CMK (cell line): ENCODE measurements at regions not wholly inside any gene's neighbourhood (a gene's known extent, or its start where the extent isn't known, plus 50 kb on each side); places are given as distances from the start of the nearest gene placed in this dataset.
"Not testable (repeated sequence)": the region's sequence is repeated elsewhere in the genome, so short reads cannot be mapped to it uniquely, and the experiment has no call there.

ENCODE experiments used
- DNase-seq: peaks from one replicate; pipeline ENCODE4 v3.0.0-alpha.2; 2010; ENCODE audit warnings: low read depth

DNA sequence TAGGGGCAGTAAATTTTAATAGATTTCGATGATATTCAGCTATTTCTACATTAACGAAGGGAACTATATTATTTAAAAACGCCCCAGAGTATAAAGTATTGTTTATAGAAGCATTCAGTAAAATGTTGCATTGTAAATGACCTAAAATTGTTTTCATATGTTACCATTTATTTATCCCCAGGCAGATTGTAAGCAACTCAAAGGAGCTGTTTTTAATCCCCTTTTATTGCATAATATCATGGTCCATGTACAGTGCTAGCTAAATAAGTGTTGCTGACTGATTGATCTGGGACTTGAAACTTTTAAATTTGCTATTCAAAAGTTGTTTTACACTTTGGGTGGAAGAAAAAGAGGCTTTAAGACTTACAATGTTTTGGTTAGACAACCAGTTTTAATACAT, 199.0 kb upstream of the SLC38A2 start:
- DNase-seq: no peak

DNA sequence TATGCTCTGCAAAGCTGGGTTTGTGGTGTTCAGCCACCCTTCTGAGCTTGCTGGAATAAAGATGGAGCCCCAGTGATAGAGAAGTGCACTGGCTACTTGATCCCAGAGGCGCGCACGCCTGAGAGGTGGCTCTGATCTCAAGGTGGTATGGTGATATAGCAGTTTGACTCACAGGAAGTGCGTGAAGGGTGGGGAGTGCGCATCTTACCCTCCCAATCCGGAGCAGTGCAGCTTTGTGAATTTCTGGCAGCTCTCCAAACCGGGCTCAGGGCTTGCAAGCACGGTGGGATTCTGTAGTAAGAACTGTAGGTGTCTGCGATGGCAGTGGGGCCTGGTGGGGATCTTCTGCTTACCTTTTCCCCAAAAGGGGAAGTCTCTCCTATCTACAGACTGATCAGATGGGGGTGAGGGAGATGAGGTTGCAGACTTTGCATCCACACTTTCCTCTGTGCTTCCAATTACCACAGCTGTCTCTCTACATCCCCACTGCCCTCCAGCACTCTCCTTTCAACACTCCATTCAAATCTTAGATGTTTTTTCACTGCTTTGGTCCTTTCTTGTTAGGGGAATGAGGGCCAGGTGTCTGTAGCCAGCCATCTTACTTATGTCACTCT, 197.4 kb upstream of the SLC38A2 start:
- no peak for DNase-seq

- DNase-seq: no peak
Observed at GRCh38 chr12:46567667-46568066, 195.1 kb upstream of the SLC38A2 start.

DNA sequence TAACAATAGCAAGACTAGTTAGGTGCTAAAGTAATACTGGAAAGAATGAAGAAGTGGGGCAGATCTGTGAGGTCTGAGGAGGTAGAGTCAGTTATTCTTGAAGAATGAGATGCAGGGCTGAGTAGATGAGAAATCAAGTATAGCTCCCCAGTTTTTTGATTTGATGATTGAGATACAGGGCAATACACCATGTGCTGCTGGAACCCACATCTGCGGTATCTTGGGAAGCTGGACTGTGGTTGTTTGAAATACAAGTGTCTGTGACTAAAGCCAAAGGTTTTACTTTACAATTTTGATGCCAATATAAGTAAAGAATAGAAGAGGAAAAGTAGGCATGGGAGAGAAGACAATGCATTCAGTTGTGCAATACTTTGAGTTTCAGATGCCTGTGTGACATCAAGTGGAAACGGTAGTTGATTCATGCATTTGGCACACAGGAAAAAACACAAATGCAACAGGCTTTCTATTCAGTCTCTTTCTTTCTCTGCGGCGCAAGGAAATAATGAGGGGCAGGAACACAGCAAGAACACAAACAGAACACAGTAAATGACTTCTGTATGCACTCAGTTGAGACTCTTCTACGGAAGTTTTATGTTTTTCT, 190.2 kb upstream of the SLC38A2 start:
- DNase-seq: no peak

DNA sequence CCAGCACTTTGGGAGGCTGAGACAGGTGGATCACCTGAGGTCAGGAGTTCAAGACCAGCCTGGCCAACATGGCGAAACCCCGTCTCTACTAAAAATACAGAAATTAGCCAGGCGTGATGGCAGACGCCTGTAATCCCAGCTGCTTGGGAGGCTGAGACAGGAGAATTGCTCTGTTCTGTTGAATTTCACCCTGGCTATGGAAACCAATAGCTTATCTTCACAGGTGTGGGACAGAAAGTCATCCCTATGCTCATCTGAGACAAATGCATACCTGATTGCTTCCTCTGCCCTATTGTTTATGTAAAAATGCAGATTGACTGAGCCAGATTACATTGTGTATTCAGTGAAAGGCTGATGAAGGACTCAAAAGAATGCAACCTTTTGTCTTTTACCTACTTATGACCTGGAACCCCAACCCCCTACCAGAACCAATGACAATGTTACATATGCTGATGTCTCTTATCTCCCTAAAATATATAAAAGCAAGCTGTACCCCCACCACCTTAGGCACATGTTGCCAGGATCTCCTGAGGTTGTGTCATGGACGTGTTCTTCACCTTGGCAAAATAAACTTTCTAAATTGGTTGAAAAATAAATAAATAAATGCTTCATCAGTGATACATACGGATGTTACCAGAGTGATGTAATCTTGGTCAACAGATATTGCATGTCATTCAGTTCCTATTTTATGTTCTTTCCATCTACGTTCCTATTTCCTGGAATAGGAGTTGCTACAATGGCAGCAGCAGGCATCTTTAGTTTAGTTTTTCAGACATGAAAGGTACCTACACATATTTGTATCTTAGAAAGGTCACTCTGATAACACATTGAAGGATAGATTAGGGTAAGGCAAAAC, 189.4 kb upstream of the SLC38A2 start:
- not testable (repeated sequence) for DNase-seq

GRCh38 chr12:46560874-46561273, 188.3 kb upstream of the SLC38A2 start:
- no peak for DNase-seq

DNA sequence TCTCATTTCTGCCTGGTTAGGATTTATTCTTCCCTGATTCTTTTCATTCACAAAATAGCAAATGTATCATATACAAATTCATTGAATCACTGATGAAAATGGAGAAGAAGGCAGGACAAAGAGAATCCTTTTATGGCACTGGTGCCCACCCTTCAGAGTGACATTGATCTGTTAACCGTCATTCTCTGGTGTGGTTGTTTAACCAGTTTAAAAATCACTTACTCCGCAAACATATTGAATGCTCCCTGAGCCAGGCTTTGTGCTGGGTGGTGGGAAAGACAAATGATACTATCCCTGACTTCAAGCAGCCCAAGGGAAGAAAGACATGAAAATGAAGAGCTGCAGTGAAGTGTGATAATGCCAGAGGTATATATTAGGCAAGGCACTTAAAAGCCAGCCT, 187.5 kb upstream of the SLC38A2 start:
- no peak for DNase-seq

DNA sequence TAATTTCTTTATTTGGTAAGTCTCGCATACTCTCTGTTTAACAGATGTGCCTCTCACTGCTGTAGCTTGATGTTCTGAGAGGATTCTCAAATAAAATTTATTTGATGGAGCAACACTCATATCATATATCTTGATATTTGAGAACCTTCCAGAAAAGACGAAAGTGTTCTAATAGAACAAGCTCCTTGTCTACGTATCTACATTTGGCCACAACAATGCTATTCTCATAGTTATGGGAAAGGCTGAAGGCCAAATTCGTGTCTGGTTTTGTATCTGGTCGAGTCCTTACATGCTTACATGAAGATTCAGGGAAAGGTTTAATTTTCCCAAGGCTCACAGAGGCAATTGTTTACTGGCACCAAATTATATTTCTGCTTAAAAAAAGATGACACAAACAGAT, 186.7 kb upstream of the SLC38A2 start:
- DNase-seq: no peak

DNA sequence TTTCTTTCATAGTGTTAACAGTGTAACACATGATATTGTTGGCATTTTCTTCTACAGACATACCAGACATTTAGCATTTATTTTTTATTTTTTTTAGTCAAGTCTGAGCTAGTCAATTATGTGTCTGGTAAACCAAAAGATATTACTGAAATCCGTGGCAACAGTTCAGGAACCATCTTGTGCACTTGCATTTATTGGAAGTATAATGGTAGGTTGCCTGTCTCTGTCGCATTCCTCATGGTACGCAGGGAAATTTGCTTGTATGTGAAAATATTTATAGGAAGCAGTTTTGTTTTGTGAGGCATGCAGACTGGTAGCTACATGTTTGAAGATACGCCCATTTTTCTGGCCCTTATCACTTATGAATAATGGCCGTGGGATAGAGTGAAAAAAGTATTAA, 186.1 kb upstream of the SLC38A2 start:
- no peak for DNase-seq

- no peak for DNase-seq
Observed at GRCh38 chr12:46557539-46558373, 185.2 kb upstream of the SLC38A2 start.

DNA sequence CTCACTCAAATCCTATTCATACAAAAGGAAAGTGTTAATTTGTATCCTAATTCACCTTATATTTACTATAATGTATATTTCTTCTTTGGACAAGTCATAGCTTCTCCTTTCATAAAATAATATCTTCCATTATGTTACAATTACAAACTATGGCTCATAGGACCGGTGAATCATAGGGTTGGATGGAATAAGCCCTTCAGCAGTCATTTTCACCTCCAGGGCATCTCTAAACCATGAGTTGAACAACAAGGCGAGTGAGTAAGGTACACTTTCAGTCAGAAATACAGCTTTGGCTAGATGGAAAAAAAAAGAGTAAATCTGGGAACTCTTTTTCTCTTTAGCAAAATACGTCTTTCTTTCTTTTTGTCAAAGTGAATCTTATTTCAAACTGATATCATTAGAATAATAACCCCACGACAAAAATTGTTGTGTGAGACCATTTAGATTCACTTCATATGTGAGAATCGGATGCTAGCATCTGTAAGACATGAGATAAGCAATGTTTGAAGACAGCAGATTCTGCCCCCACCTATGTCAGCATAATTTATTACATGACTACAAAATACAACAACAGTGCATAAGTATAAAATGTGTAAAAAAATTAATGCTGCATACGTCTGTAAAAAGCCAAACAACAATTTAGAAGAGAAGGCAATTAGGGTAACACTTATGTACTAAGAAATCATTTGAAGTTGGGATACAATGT, 184.4 kb upstream of the SLC38A2 start:
- no peak for DNase-seq

DNA sequence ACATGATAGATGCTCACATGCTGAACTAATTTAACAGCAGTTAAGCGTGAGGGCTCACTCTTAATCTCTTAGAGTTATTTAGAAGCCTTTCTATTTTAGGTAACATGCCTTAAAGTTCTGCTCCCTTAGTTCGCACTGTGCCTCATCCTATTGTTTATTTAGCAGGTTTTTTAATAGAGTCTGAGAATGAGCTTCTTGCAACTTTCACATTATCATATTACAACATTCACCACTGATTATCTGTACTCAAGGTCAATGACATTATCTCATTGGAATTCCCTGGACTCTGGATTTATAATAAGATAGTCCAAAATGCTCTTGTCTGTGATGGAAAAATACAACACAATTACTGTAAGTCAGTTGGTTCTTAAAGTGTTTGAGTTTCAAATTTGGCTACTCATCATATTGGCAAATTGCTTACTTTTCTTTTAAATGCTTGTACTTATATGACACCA, 183.6 kb upstream of the SLC38A2 start:
- no peak for DNase-seq

DNA sequence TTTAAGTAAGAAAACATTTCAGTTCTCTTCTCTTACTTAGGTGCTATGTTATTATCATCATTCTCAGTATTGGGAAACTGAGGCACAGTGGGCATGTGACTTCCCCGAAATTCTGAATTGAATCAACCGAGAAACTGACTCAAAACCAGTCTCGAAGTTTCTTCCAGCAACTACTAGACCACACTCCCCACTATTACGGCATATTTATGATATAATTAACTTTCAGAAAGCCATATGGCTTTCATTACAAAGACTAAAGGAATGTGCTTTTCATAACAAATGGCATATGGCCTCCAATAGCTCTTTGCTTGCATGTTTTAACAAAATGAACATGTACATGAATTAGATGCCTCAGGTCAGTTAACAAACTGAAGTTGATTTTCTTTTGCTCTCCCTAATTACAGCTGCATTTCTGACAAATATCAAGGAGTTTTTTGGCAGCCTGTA, 182.9 kb upstream of the SLC38A2 start:
- no peak for DNase-seq

GRCh38 chr12:46554460-46554859, 181.9 kb upstream of the SLC38A2 start:
- DNase-seq: no peak

GRCh38 chr12:46553911-46554310, 181.3 kb upstream of the SLC38A2 start:
- no peak for DNase-seq

- no peak for DNase-seq
Observed at GRCh38 chr12:46553266-46553665, 180.7 kb upstream of the SLC38A2 start.

GRCh38 chr12:46550266-46550879, 177.8 kb upstream of the SLC38A2 start:
- no peak for DNase-seq

GRCh38 chr12:46549527-46550265, 177.1 kb upstream of the SLC38A2 start:
- DNase-seq: no peak

DNA sequence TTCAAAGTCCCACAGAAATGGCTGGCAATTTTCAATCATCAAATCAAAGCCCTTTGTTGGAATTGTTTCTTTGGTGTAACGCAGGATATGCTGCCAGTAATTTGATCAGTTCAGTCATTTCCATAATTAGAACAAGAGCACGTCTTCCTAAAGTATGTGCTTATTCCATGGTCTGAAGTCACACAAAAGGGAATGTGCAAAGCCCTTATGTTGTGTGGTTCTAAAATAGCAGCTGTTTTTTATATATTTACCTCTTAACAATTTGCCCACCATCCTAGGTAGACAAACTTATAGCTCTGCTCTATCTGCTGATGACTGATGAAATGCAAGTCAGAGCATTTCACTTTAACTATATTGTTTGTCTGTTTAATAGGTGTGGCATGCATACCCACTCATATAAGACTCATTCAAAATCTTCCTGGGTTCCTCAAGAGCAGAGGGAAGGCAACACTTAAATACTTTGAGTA, 176.1 kb upstream of the SLC38A2 start:
- DNase-seq: no peak
